ENCODE measurements at regions not wholly inside any gene's neighbourhood (a gene's known extent, or its start where the extent isn't known, plus 50 kb on each side); places are given as distances from the start of the nearest gene placed in this dataset.

DNA sequence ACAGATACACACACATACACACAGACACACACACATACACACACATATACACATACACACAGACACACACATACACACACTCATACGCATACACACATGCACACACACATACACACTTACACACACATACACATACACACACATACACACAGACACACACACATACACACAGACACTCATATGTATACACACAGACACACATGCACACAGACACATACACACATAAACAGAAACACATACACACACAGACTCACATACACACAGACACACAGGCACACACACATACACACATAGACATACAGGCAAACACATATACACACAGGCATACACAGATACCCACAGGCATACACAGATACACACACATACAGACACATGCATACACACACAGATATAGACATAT, 143.9 kb upstream of the LYZL2 start:
- Histone ChIP-seq H3K4me2 (ENCODE audit: control insufficient read depth, extremely low read depth, insufficient read depth, low read depth, low read length) (no peak overlapping the region), H3K4me1 (ENCODE audit: control insufficient read depth, extremely low read depth, insufficient read depth, low read length) (no peaks in the 10 kb centered on the region), H3K27ac (ENCODE audit: control insufficient read depth, insufficient read depth, low read length) (no peak overlapping the region), H3K27me3 (ENCODE audit: control insufficient read depth, extremely low read depth, insufficient read depth, low read length) (peaks cover 9% of the 10 kb centered on the region), H3K9me3 (ENCODE audit: control insufficient read depth, low read depth, low read length) (peaks cover 11% of the 10 kb centered on the region), H3K9me1 (ENCODE audit: control insufficient read depth, extremely low read depth, insufficient read depth, low read length) (no peaks in the 10 kb centered on the region), H4K20me1 (ENCODE audit: control insufficient read depth, extremely low read depth, insufficient read depth, low read length) (no peaks in the 10 kb centered on the region), H3K9ac (ENCODE audit: control insufficient read depth, extremely low read depth, insufficient read depth, low read length) (no peak overlapping the region), H3K79me2 (ENCODE audit: control insufficient read depth, insufficient read depth, low read length) (no peaks in the 10 kb centered on the region), H3K36me3 (ENCODE audit: control insufficient read depth in 2 of 2, extremely low read depth in 1 of 2, insufficient read depth in 2 of 2, low read length in 2 of 2) (no peaks in the 10 kb centered on the region), H2AFZ (ENCODE audit: control insufficient read depth, low read length) (no peak overlapping the region), H3K4me3 (ENCODE audit: control insufficient read depth in 2 of 3, extremely low read depth in 1 of 3, insufficient read depth in 2 of 3, low read depth in 1 of 3, low read length in 3 of 3) (no peak overlapping the region)
- DNase-seq (ENCODE audit: low read depth, low spot score) (no peak), FAIRE-seq (no peak)
- TF ChIP-seq, protein P1, sequence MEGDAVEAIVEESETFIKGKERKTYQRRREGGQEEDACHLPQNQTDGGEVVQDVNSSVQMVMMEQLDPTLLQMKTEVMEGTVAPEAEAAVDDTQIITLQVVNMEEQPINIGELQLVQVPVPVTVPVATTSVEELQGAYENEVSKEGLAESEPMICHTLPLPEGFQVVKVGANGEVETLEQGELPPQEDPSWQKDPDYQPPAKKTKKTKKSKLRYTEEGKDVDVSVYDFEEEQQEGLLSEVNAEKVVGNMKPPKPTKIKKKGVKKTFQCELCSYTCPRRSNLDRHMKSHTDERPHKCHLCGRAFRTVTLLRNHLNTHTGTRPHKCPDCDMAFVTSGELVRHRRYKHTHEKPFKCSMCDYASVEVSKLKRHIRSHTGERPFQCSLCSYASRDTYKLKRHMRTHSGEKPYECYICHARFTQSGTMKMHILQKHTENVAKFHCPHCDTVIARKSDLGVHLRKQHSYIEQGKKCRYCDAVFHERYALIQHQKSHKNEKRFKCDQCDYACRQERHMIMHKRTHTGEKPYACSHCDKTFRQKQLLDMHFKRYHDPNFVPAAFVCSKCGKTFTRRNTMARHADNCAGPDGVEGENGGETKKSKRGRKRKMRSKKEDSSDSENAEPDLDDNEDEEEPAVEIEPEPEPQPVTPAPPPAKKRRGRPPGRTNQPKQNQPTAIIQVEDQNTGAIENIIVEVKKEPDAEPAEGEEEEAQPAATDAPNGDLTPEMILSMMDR (optimal IDR thresholded peaks at IDR 0.05 in 1 of 3, IDR thresholded peaks at IDR 0.05 in 1 of 3, conservative IDR thresholded peaks at IDR 0.05 in 1 of 3; ENCODE audit: extremely low read depth in 1 of 3, insufficient read depth in 2 of 3, low read length in 3 of 3): no peak
- dilution Hi-C loops (cut with MboI; ENCODE audit: extremely low pct_ligation_motif_present, low sequenced_read_pairs): no loop called here

DNA sequence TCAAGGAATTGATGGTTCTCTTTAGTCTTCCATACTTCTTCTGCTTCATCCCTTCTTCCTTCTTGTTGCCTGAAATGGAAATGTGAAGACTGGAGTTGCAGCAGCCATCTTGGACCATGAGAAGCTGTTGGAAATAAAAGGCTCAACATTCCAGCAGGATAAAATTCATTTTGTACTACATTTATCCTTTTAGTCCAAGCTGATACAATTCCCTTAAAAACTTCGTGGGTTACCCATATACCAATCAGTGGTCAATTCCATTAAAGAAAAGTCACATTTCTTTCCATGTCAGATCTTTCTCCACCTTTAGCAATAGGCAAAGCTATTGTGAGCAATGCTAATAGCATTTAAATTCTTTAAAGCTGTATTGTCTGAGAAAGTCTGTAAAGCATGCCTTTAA, 141.3 kb upstream of the LYZL2 start:
- no peak overlapping the region for H2AFZ ChIP-seq (ENCODE audit: control insufficient read depth, low read length)
- no peaks in the 10 kb centered on the region for H3K9me1 ChIP-seq (ENCODE audit: control insufficient read depth, extremely low read depth, insufficient read depth, low read length)
- no peak overlapping the region for H3K9ac ChIP-seq (ENCODE audit: control insufficient read depth, extremely low read depth, insufficient read depth, low read length)
- no peaks in the 10 kb centered on the region for H3K4me1 ChIP-seq (ENCODE audit: control insufficient read depth, extremely low read depth, insufficient read depth, low read length)
- H3K4me2 ChIP-seq (ENCODE audit: control insufficient read depth, extremely low read depth, insufficient read depth, low read depth, low read length): no peak overlapping the region
- dilution Hi-C loops (cut with MboI; ENCODE audit: extremely low pct_ligation_motif_present, low sequenced_read_pairs): no loop called here
- no peak for FAIRE-seq
- H4K20me1 ChIP-seq (ENCODE audit: control insufficient read depth, extremely low read depth, insufficient read depth, low read length): no peaks in the 10 kb centered on the region
- TF ChIP-seq EZH2 (IDR thresholded peaks at IDR 0.05; ENCODE audit: low read length): no peak
- TF ChIP-seq, protein P1 (optimal IDR thresholded peaks at IDR 0.05 in 1 of 3, IDR thresholded peaks at IDR 0.05 in 1 of 3, conservative IDR thresholded peaks at IDR 0.05 in 1 of 3; ENCODE audit: extremely low read depth in 1 of 3, insufficient read depth in 2 of 3, low read length in 3 of 3): no peak
- no peak overlapping the region for H3K27ac ChIP-seq (ENCODE audit: control insufficient read depth, insufficient read depth, low read length)
- H3K79me2 ChIP-seq (ENCODE audit: control insufficient read depth, insufficient read depth, low read length): no peaks in the 10 kb centered on the region
- no peaks in the 10 kb centered on the region for H3K27me3 ChIP-seq (ENCODE audit: control insufficient read depth, extremely low read depth, insufficient read depth, low read length)
- peaks cover 11% of the 10 kb centered on the region for H3K9me3 ChIP-seq (ENCODE audit: control insufficient read depth, low read depth, low read length)
- DNase-seq (ENCODE audit: low read depth, low spot score): no peak
- H3K36me3 ChIP-seq (ENCODE audit: control insufficient read depth in 2 of 2, extremely low read depth in 1 of 2, insufficient read depth in 2 of 2, low read length in 2 of 2): no peaks in the 10 kb centered on the region
- no peak overlapping the region for H3K4me3 ChIP-seq (ENCODE audit: control insufficient read depth in 2 of 3, extremely low read depth in 1 of 3, insufficient read depth in 2 of 3, low read depth in 1 of 3, low read length in 3 of 3)
